Tibial nerve (tissue), 3 donors: ENCODE measurements at regions not wholly inside any gene's neighbourhood (a gene's known extent, or its start where the extent isn't known, plus 50 kb on each side); places are given as distances from the start of the nearest gene placed in this dataset.

Experiments
- CTCF ChIP-seq, 5 experiments: fragments of 200-600 bp in 3 of 5; fragments of 450-650 bp in 2 of 5; sonication (generic) in 3 of 5; IDR thresholded peaks; one replicate each; pipeline ENCODE4 v1.5.1; 2016 to 2019; ENCODE audit warnings: antibody characterized with exemption in 5 of 5, mild to moderate bottlenecking in 3 of 5, moderate library complexity in 2 of 5
- POLR2A ChIP-seq, 2 donors: fragments of 450-650 bp; IDR thresholded peaks; one replicate each; pipeline ENCODE4 v1.6.1; 2017; ENCODE audit warnings: antibody characterized with exemption in 2 of 2, mild to moderate bottlenecking in 2 of 2, moderate library complexity in 2 of 2

- TF ChIP-seq CTCF (IDR thresholded peaks at IDR 0.05) (no peak), POLR2A (IDR thresholded peaks at IDR 0.05) (no peak)
Observed at GRCh38 chr9:61670616-61671015, 480.8 kb downstream of the SPATA31A7 start.
